BLaER1 treated with 17β-estradiol and CSF1 and Interleukin-3, amounts not matched to agents 10 nM and 100 nM (cell line): ENCODE measurements at regions not wholly inside any gene's neighbourhood (a gene's known extent, or its start where the extent isn't known, plus 50 kb on each side); places are given as distances from the start of the nearest gene placed in this dataset.
"Not testable (repeated sequence)": the region's sequence is repeated elsewhere in the genome, so short reads cannot be mapped to it uniquely, and the experiment has no call there.

ENCODE experiments used
- H3K27ac ChIP-seq, 11 experiments: shearing (Covaris generic); formaldehyde crosslinking; 2 replicates each; pipeline ENCODE4 v1.8.1; 2022
- H3K27me3 ChIP-seq, 11 experiments: shearing (Covaris generic); formaldehyde crosslinking; 2 replicates each; pipeline ENCODE4 v1.8.1; 2022
- H3K36me3 ChIP-seq, 11 experiments: shearing (Covaris generic); formaldehyde crosslinking; 2 replicates each; pipeline ENCODE4 v1.8.1; 2022
- H3K4me1 ChIP-seq, 10 experiments: shearing (Covaris generic); formaldehyde crosslinking; 2 replicates each; pipeline ENCODE4 v1.8.1; 2022
- H3K4me2 ChIP-seq, 11 experiments: shearing (Covaris generic); formaldehyde crosslinking; 2 replicates each; pipeline ENCODE4 v1.8.1; 2022
- H3K4me3 ChIP-seq, 10 experiments: shearing (Covaris generic); formaldehyde crosslinking; 2 replicates each; pipeline ENCODE4 v1.8.1; 2022
- H3K9ac ChIP-seq, 11 experiments: shearing (Covaris generic); formaldehyde crosslinking; 2 replicates each; pipeline ENCODE4 v1.8.1; 2022
- H3K9me3 ChIP-seq, 11 experiments: shearing (Covaris generic); formaldehyde crosslinking; replicated peaks in 1 of 11; 2 replicates each; pipeline ENCODE4 v1.8.1; 2022
- H4K20me1 ChIP-seq, 11 experiments: shearing (Covaris generic); formaldehyde crosslinking; 2 replicates each; pipeline ENCODE4 v1.8.1; 2022
- Cebpa-rat ChIP-seq, 11 experiments: shearing (Covaris generic); IDR thresholded peaks; 2 replicates each; pipeline ENCODE4 v1.8.1; 2022

- H3K4me1 ChIP-seq, result peaks cover 0 to 10% (median 7%) of the 10 kb centered on the region in 10 experiments; a peak in 7 of 20 replicates
- H3K36me3 ChIP-seq, result 0 out of 22 replicates have a peak, but pooled peaks cover 0 to 3% (median 0%) of the 10 kb centered on the region in 11 experiments
- H3K4me3 ChIP-seq, result peak overlapping the region; percentile 15 to 58 (median 30); a peak in 15 of 20 replicates
- peaks cover 20 to 44% (median 34%) of the 10 kb centered on the region in 11 experiments; a peak in 21 of 22 replicates for H3K9me3 ChIP-seq
- H4K20me1 ChIP-seq, result no peaks in the 10 kb centered on the region; a peak in 1 of 22 replicates
- peak overlapping the region; percentile 6 to 64 (median 37) for H3K4me2 ChIP-seq
- no peak overlapping the region for H3K27ac ChIP-seq
- no peak overlapping the region for H3K9ac ChIP-seq
- TF ChIP-seq Cebpa-rat (IDR thresholded peaks at IDR 0.05), result no peak
- peaks cover 47 to 60% (median 52%) of the 10 kb centered on the region in 11 experiments for H3K27me3 ChIP-seq
Measured at GRCh38 chr6:28634761-28635546, 109.3 kb downstream of the GPX5 start.

DNA sequence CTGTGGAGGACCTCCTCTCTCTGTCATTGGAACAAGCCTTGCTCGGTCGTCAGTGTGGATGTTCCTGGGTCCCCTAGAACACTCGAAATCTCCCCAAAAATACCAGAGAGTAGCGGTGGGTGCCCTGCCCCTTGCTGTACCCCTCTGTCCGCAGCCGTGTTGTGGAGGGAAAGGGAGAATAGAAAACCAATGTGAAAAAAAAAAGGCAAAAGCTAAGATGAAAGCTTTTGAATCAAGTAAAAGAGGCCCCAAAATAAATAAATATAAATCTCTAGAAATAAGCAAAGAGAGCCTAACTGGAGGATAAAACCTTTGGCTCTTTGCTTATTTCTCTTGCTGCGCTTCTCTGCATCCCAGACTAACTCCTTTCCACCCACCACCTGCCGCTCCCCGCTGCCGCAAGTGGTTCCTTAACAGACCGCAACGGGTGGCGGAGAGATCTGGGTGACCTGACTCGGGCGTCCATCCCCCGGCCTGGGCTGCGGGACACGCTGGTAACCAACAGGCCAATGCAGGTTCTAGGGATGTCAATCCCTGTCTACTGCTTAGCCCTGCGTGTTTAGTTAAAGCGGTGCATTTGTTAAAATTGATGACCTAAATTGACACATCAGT lies 110.0 kb downstream of the GPX5 start:
- Histone ChIP-seq H3K9ac (no peak overlapping the region), H4K20me1 (no peaks in the 10 kb centered on the region; a peak in 1 of 22 replicates), H3K4me3 (peak overlapping the region in 9 of 10 experiments; percentile 15 to 58 (median 33); a peak in 12 of 20 replicates), H3K27ac (no peak overlapping the region), H3K36me3 (0 out of 22 replicates have a peak, but pooled peaks cover 0 to 3% (median 0%) of the 10 kb centered on the region in 11 experiments), H3K4me2 (peak overlapping the region in 10 of 11 experiments; percentile 6 to 64 (median 39); a peak in 17 of 22 replicates), H3K27me3 (peaks cover 47 to 60% (median 52%) of the 10 kb centered on the region in 11 experiments), H3K9me3 (peaks cover 22 to 49% (median 38%) of the 10 kb centered on the region in 11 experiments; a peak in 21 of 22 replicates), H3K4me1 (peaks cover 0 to 10% (median 7%) of the 10 kb centered on the region in 10 experiments; a peak in 7 of 20 replicates)
- TF ChIP-seq Cebpa-rat (IDR thresholded peaks at IDR 0.05), result no peak

DNA sequence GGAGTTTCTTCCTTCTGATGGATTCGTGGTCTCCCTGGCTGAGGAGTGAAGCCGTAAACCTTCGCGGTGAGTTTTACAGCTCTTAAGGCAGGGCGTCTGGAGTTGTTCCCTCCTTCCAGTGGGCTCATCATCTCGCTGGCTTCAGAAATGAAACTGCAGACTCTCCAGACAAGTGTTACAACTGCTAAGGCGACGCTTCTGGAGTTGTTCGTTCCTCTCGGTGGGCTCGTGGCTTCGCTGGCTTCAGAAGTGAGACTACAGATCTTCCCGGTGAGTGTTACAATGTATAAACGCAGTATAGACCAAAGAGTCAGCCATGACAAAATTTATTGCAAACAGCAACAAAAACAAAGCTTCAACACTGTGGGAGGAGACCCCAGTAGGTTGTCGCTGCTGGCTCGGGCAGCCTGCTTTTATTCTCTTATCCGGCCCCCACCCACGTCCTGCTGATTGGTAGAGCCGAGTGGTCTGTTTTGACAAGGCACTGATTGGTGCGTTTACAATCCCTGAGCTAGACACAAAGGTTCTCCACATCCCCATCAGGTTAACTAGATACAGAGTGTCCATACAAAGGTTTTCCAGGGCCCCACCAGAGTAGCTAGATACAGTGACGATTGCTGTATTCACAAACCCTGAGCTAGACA lies 113.2 kb downstream of the GPX5 start:
- peaks cover 13 to 47% (median 31%) of the 10 kb centered on the region in 11 experiments; a peak in 21 of 22 replicates for H3K9me3 ChIP-seq
- no peaks in the 10 kb centered on the region; a peak in 1 of 22 replicates for H4K20me1 ChIP-seq
- H3K36me3 ChIP-seq, result no peaks in the 10 kb centered on the region
- H3K4me3 ChIP-seq, result no peak overlapping the region
- no peak for TF ChIP-seq Cebpa-rat (IDR thresholded peaks at IDR 0.05)
- no peak overlapping the region for H3K4me2 ChIP-seq
- peaks cover 39 to 45% (median 43%) of the 10 kb centered on the region in 11 experiments for H3K27me3 ChIP-seq
- H3K27ac ChIP-seq, result no peak overlapping the region
- H3K9ac ChIP-seq, result no peak overlapping the region
- peaks cover 0 to 10% (median 7%) of the 10 kb centered on the region in 10 experiments; a peak in 7 of 20 replicates for H3K4me1 ChIP-seq

DNA sequence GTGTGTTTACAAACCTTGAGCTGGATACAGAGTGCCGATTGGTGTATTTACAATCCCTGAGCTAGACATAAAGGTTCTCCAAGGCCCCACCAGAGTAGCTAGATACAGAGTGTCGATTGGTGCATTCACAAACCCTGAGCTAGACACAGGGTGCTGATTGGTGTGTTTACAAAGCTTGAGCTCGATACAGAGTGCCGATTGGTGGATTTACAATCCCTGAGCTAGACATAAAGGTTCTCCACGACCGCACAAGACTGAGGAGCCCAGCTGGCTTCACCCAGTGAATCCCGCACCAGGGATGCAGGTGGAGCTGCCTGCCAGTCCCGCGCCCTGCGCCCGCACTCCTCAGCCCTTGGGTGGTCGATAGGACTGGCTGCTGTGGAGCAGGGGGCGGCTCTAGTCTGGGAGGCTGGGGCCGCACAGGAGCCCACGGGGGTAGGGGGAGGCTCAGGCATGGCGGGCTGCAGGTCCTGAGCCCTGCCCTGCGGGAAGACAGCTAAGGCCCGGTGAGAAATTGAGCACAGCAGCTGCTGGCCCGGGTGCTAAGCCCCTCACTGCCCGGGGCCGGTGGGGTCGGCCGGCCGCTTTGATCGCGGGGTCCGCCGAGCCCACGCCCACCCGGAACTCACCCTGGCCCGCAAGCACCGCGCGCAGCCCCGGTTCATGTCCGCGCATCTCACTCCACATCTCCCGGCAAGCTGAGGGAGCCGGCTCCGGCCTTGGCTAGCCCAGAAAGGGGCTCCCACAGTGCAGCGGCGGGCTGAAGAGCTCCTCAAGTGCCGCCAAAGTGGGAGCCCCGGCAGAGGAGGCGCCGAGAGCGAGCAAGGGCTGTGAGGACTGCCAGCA lies 114.0 kb downstream of the GPX5 start:
- not testable (repeated sequence) for H3K27ac ChIP-seq, H4K20me1 ChIP-seq, H3K36me3 ChIP-seq, H3K9ac ChIP-seq, H3K4me1 ChIP-seq, H3K4me2 ChIP-seq, H3K4me3 ChIP-seq
- Histone ChIP-seq H3K27me3 (peaks cover 31 to 37% (median 35%) of the 10 kb centered on the region in 11 experiments), H3K9me3 (peaks cover 12 to 39% (median 23%) of the 10 kb centered on the region in 11 experiments; a peak in 21 of 22 replicates)

- H3K9me3 ChIP-seq, result peaks cover 6 to 18% (median 11%) of the 10 kb centered on the region in 11 experiments; a peak in 18 of 22 replicates
- H4K20me1 ChIP-seq, result no peaks in the 10 kb centered on the region
- H3K4me2 ChIP-seq, result no peak overlapping the region
- TF ChIP-seq Cebpa-rat (IDR thresholded peaks at IDR 0.05), result no peak
- no peaks in the 10 kb centered on the region for H3K4me1 ChIP-seq
- no peak overlapping the region for H3K4me3 ChIP-seq
- H3K36me3 ChIP-seq, result no peaks in the 10 kb centered on the region
- H3K9ac ChIP-seq, result no peak overlapping the region
- H3K27ac ChIP-seq, result no peak overlapping the region
- peaks cover 0 to 2% (median under 1%) of the 10 kb centered on the region in 11 experiments; a peak in 5 of 22 replicates for H3K27me3 ChIP-seq
Measured at GRCh38 chr6:28643017-28643740, 117.5 kb downstream of the GPX5 start.

DNA sequence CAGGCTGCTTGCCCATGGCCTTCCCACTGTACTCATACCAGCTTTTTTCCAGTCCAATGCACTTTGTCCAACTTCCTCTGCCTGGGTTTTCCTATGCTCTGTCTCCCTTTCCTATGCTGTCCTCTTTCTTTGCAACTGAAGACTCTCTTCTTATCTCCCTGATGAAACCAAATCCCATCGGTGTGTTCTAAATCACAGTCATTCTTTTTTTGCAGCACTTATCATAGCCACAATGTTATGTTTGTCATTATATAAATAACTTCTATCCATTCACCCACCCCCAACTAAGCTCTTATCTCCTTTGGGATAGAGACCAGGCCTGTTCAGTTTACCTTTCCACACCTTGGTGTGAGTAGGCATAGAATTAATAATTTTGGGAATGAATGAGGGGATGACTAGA lies 121.0 kb downstream of the GPX5 start:
- H3K4me1 ChIP-seq, result peaks cover 7 to 11% (median 9%) of the 10 kb centered on the region in 10 experiments; a peak in 17 of 20 replicates

GRCh38 chr6:28648035-28648877 lies 122.6 kb downstream of the GPX5 start:
- Histone ChIP-seq H3K36me3 (no peaks in the 10 kb centered on the region), H3K9me3 (no peaks in the 10 kb centered on the region), H4K20me1 (no peaks in the 10 kb centered on the region), H3K4me3 (peak overlapping the region; percentile 57 to 78 (median 71)), H3K9ac (peak overlapping the region; percentile 58 to 80 (median 75)), H3K27ac (peak overlapping the region in 9 of 11 experiments; percentile 20 to 66 (median 39); a peak in 15 of 22 replicates), H3K4me2 (peak overlapping the region; percentile 76 to 93 (median 85)), H3K27me3 (no peaks in the 10 kb centered on the region), H3K4me1 (peaks cover 7 to 11% (median 9%) of the 10 kb centered on the region in 10 experiments; a peak in 17 of 20 replicates)
- TF ChIP-seq Cebpa-rat (IDR thresholded peaks at IDR 0.05), result no peak

More for the DNA sequence above, 121.0 kb downstream of the GPX5 start:
- Histone ChIP-seq H3K27ac (no peak overlapping the region), H3K4me3 (no peak overlapping the region), H3K4me2 (no peak overlapping the region), H3K36me3 (no peaks in the 10 kb centered on the region), H3K9ac (no peak overlapping the region), H3K9me3 (no peaks in the 10 kb centered on the region), H3K27me3 (no peaks in the 10 kb centered on the region), H4K20me1 (no peaks in the 10 kb centered on the region)
- no peak for TF ChIP-seq Cebpa-rat (IDR thresholded peaks at IDR 0.05)
